ENCODE measurements at regions not wholly inside any gene's neighbourhood (a gene's known extent, or its start where the extent isn't known, plus 50 kb on each side); places are given as distances from the start of the nearest gene placed in this dataset.

GRCh38 chr17:73798111-73798748, 154.0 kb upstream of the SDK2 start (continued):
- TF ChIP-seq, protein P1, sequence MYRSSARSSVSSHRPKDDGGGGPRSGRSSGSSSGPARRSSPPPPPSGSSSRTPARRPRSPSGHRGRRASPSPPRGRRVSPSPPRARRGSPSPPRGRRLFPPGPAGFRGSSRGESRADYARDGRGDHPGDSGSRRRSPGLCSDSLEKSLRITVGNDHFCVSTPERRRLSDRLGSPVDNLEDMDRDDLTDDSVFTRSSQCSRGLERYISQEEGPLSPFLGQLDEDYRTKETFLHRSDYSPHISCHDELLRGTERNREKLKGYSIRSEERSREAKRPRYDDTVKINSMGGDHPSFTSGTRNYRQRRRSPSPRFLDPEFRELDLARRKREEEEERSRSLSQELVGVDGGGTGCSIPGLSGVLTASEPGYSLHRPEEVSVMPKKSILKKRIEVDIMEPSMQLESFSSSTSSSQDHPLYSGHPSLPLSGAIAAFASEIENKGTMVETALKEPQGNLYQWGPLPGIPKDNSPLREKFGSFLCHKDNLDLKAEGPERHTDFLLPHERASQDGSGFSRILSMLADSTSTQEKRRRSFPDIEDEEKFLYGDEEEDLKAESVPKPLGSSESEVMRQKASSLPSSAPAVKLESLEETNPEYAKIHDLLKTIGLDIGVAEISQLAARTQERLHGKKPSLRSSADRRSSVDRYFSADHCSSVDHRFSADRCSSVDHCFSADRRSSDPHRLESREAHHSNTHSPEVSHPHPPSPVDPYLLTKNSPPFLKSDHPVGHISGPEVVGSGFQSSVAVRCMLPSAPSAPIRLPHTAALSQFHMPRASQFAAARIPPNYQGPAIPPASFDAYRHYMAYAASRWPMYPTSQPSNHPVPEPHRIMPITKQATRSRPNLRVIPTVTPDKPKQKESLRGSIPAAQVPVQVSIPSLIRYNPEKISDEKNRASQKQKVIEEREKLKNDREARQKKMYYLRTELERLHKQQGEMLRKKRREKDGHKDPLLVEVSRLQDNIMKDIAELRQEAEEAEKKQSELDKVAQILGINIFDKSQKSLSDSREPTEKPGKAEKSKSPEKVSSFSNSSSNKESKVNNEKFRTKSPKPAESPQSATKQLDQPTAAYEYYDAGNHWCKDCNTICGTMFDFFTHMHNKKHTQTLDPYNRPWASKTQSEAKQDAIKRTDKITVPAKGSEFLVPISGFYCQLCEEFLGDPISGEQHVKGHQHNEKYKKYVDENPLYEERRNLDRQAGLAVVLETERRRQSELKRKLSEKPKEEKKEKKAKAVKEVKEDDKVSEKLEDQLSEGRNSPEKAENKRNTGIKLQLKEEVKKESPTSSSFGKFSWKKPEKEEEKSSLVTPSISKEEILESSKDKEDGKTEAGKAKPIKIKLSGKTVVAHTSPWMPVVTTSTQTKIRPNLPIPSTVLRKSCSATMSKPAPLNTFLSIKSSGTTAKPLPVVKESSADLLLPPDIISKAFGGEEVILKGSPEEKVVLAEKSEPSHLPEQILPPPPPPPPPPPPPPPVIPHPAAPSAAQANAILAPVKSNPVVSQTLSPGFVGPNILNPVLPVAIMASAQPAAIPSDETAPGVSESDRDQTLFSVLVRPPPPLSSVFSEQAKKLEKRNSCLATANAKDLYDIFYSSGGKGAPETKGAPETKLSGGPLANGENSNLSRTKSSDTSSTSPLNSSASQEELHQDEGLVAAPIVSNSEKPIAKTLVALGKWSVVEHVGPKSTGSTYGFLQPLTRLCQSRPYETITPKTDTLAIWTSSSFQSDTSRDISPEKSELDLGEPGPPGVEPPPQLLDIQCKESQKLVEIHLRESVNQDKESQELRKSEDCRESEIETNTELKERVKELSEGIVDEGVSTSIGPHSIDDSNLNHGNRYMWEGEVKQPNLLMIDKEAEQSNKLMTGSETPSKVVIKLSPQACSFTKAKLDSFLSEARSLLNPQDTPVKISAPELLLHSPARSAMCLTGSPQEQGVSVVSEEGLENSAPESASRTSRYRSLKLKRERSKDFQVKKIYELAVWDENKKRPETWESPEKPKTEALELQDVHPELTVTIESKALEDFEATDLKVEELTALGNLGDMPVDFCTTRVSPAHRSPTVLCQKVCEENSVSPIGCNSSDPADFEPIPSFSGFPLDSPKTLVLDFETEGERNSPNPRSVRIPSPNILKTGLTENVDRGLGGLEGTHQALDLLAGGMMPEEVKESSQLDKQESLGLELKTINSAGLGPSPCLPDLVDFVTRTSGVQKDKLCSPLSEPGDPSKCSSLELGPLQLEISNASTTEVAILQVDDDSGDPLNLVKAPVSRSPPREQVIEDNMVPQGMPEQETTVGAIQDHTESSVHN (CRISPR knock-in tag; IDR thresholded peaks at IDR 0.05) = no peak; the same call in 1 of the 2 replicates
- TF ChIP-seq ZNF558 (CRISPR knock-in tag; IDR thresholded peaks at IDR 0.05; ENCODE audit: borderline replicate concordance) = no peak
- peak; percentile 98 for TF ChIP-seq CEBPB (IDR thresholded peaks at IDR 0.05; ENCODE audit: borderline replicate concordance, low read depth, low read length)
- no peak for TF ChIP-seq ZNF160 (CRISPR knock-in tag; IDR thresholded peaks at IDR 0.05)
- no peak for TF ChIP-seq ZNF234 (CRISPR knock-in tag; conservative IDR thresholded peaks at IDR 0.05)
- peak; percentile 38; the same call in 1 of the 2 replicates for TF ChIP-seq ZMYM4 (CRISPR knock-in tag; IDR thresholded peaks at IDR 0.05)
- TF ChIP-seq KMT2A (CRISPR knock-in tag; IDR thresholded peaks at IDR 0.05) = no peak
- TF ChIP-seq ZNF660 (CRISPR knock-in tag; IDR thresholded peaks at IDR 0.05; ENCODE audit: borderline replicate concordance, low read depth) = no peak
- no peak for TF ChIP-seq REL (CRISPR knock-in tag; conservative IDR thresholded peaks at IDR 0.05)
- no peak for TF ChIP-seq JARID2 (CRISPR knock-in tag; IDR thresholded peaks at IDR 0.05; ENCODE audit: insufficient replicate concordance)
- peak; percentile 89 for TF ChIP-seq ERF (CRISPR knock-in tag; IDR thresholded peaks at IDR 0.05)
- TF ChIP-seq ZNF652 (CRISPR knock-in tag; IDR thresholded peaks at IDR 0.05; ENCODE audit: borderline replicate concordance, low read depth) = no peak
- TF ChIP-seq ZNF646 (CRISPR knock-in tag; IDR thresholded peaks at IDR 0.05) = peak; percentile 19; the same call in 1 of the 2 replicates
- no peak for TF ChIP-seq SP2 (CRISPR knock-in tag; IDR thresholded peaks at IDR 0.05)
- peak; percentile 21; the same call in 1 of the 2 replicates for TF ChIP-seq ETV6 (CRISPR knock-in tag; conservative IDR thresholded peaks at IDR 0.05)
- no peak for TF ChIP-seq NCOA5 (CRISPR knock-in tag; IDR thresholded peaks at IDR 0.05)

Measured in HepG2 (cell line).